Hepatocyte (in vitro differentiated cells): ENCODE measurements at regions not wholly inside any gene's neighbourhood (a gene's known extent, or its start where the extent isn't known, plus 50 kb on each side); places are given as distances from the start of the nearest gene placed in this dataset.

Experiments used
- CTCF ChIP-seq: fragments of 200-600 bp; sonication (generic); IDR thresholded peaks from 2 replicates; pipeline ENCODE4 v1.5.1; 2016; ENCODE audit warnings: antibody characterized with exemption, mild to moderate bottlenecking; ENCODE audit not compliant: poor library complexity
- EZH2 ChIP-seq: fragments of 200-600 bp; sonication (generic); IDR thresholded peaks from 2 replicates; pipeline ENCODE4 v1.6.1; 2016; ENCODE audit warnings: antibody characterized with exemption, mild to moderate bottlenecking, borderline replicate concordance

- TF ChIP-seq CTCF, result no peak
- TF ChIP-seq EZH2, result no peak
Measured at GRCh38 chr11:97445561-97445960, 1055.7 kb downstream of the JRKL start.
